ENCODE measurements at regions not wholly inside any gene's neighbourhood (a gene's known extent, or its start where the extent isn't known, plus 50 kb on each side); places are given as distances from the start of the nearest gene placed in this dataset.

GRCh38 chr12:111130336-111130735, 210.0 kb upstream of the MYL2 start:
- no peak for TF ChIP-seq POLR2A (IDR thresholded peaks at IDR 0.05)
- TF ChIP-seq, protein P1, sequence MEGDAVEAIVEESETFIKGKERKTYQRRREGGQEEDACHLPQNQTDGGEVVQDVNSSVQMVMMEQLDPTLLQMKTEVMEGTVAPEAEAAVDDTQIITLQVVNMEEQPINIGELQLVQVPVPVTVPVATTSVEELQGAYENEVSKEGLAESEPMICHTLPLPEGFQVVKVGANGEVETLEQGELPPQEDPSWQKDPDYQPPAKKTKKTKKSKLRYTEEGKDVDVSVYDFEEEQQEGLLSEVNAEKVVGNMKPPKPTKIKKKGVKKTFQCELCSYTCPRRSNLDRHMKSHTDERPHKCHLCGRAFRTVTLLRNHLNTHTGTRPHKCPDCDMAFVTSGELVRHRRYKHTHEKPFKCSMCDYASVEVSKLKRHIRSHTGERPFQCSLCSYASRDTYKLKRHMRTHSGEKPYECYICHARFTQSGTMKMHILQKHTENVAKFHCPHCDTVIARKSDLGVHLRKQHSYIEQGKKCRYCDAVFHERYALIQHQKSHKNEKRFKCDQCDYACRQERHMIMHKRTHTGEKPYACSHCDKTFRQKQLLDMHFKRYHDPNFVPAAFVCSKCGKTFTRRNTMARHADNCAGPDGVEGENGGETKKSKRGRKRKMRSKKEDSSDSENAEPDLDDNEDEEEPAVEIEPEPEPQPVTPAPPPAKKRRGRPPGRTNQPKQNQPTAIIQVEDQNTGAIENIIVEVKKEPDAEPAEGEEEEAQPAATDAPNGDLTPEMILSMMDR (IDR thresholded peaks at IDR 0.05), result no peak
